Fibroblast of peridontal ligament (primary cell): ENCODE measurements at regions not wholly inside any gene's neighbourhood (a gene's known extent, or its start where the extent isn't known, plus 50 kb on each side); places are given as distances from the start of the nearest gene placed in this dataset.

Experiments
- DNase-seq: peaks from one replicate; pipeline ENCODE4 v3.0.0-alpha.2; 2010; ENCODE audit errors: extremely low read depth

DNA sequence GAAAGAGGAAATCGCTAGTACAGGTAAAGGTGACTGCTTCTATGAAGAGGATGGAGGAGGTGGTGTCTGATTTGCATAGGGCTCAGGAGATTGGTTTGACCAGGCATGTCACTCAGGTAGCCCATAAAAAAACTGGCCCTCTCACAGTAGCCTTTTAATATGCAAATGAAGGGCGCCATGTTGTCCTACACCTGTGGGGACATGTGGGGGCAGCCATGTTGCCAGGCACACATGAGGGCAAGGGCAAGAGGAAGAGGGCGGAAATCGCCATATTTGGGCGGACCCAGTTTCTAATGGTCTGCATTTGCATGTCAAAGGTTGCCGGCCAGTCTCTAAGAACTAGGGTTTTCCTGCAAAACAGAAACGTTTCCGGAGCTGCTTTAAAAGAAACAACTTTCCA lies 1330.6 kb downstream of the DSC3 start:
- no peak for DNase-seq

DNA sequence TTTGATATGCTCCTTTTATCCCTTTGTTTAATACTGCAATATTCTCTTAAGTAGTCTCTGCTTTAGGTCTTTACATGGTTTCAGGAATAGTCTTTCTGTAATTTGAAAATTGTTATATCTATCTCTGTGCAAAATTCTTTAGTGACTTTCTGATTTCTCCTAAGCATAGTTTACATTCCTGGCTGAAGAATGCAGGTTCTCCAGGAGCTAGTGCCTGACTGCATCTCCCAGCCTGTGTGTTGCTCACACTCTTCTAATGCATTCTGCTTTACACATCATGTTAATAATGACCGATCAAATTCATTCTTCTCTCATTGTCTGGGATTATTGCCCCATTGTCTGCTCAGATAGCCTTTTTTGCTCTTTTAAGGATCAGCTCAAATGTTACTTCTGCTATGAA lies 1349.2 kb downstream of the DSC3 start:
- DNase-seq = no peak

DNA sequence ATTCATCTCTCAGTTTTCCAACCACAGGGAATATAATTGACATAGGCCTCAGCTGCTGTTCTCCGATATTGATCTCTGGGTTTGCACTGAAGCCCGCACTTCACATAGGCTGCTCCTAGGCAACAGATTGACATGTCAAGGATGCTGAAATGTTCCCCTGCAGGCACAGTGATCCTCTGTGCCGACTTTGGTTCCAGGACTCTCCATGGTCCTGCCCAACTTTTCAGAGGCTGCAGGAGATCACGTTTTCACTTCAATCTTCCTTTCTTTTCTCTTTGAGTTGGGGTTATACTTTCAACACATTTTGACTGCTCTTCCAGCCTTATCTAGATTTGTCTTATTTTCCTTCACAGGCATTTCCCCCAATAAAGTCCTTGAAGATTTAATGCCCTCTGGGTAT lies 1361.0 kb downstream of the DSC3 start:
- DNase-seq = no peak

DNA sequence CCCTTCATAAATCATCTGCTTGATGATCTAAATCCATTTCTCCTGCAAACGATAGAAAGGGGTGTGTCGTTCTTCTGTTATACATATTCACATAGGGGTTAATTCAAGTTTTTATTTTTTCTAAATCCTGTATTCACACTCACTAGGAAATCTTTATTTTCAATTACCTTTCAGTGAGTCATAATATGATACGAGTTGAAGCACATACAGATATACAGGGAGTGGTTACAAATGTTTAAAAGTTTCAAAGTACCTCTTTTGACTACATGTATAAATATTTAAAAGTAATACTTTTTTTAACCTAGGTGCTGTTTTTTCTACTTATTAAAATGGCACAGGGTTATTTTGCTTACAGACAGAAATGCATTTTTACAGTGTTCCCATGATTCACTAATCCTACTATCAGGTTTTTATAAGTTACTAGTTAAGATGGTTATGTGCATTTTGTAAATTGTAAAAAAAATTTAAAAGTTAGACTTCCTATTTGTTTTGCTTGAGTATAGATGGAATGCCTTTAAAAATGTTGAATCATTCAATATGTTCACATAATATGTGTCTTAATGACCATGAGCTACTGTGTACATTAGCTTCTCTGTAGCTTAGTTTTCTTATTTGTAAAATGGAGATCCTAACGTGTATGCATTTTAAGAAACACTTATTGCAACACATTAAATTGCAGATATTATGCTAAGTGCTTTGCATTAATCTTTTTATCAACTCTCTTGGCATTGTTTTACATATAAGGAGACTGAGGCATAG lies 1378.1 kb downstream of the DSC3 start:
- no peak for DNase-seq

DNA sequence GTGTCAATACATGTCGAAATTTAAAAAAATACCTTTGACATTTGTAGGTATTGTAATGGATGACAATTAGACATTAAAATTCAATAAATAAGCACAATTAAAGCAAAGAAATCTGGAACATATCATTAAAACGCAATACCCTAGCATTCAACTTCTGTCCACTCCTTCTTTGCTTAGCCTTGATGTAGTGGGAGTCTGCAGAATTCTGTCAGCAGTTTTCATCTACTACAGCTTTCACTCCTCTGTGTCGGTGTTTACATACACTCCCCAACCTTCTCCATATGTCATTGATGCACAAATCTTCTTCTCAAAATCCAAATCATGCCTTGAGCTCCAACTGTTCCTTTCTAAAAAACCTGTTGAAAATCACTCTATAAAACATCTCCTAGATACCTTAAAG lies 1380.6 kb downstream of the DSC3 start:
- DNase-seq = no peak

DNA sequence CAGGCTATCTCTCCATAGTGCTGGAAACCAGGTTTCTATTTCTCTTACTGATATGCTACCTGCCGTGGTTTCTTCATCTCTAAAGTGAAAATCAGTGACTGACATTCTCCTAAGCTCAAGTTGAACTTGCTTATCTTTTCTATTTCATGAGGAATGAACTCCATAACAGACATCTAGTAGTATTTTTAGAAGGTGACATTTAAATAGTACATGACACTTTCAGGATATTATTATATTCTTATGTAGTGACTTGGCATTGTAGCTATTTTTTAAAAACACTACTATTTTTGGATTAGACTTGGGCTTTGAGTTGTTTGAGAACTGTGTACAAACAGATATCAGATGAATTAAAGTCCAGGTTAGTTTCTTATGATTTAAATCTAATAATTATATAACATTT lies 1381.8 kb downstream of the DSC3 start:
- DNase-seq = no peak

DNA sequence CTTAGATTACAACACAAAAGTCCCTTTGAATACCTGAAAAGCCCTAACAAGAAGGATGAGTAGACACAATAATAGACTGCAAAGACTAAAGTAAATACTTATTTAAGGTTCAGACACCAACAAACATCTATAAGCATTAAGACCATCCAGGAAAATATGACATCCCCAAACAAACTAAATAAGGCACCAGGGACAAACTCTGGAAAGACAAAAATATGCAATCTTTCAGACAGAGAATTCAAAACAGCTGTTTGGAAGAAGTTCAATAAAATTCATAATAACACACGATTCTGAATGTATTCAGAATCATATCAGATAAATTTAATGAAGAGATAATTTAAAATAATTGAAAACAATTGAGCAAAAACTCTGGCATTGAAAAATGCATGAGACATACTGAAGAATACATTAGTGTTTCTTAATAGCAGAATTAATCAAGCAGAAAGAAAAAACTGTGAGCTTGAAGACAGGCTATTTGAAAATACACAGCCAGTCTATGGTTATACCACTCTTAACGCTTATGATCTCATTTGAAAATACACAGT lies 1388.8 kb downstream of the DSC3 start:
- DNase-seq = no peak

DNA sequence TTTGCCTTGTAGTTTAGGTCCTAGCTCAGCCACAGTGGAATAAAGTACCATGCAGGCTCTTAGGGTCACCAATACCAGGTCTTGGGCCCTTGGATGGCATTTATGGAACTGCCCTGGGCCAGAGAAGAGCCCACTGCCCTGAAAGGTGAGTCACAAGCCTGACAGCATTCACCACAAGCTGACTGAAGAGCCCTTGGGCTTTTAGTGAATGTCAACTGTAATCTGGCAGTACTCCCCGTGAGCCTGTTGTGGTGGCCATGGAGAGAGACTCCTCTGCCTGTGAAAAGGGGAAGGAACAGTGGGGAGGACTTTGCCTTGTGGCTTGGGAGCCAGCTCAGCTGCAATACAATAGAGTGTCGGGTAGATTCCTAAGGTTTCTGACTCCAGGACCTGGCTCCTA lies 1389.7 kb downstream of the DSC3 start:
- no peak for DNase-seq

DNA sequence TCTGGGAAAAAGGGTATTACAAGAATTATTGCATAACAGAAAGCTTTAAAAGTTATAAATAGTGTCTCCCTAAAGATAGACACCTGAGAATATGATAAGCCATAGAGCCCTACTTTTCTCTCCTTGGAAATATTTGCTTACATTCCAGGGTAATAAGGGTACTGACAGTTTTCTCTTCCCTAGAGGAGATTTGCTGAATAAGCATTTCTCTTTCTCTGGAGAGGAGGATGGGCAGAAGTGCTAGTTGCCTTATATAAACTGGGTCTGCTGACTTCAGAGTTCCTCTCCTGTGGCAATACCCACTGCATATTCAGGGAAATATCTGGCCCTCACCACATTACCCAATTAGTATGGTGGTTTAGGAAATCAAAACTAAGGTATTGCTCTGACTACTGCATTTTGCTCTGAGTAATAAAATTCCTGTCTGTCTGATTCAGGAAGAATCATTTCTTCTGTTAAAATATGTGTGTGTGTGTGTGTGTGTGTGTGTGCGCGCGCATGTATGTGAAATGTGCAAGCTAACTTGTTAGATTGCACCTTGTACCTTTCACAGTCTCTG lies 1391.3 kb downstream of the DSC3 start:
- DNase-seq = peak; percentile 46

DNA sequence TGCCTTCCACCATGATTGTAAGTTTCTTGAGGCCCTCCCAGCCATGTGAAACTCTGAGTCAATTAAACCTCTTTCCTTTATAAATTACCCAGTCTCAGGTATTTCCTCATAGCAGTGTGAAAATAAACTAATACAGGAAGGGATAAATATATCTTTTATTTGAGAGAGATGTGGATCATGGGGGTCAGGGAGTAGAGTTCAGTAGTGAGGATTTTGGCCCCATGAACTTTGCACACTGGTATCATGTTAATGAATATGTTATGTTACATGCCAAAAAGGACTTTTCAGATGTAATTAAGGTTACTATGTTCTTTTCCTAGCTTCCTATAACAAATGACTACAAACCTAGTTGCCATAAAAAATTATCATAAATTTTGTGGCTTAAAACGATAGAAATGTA lies 1393.7 kb downstream of the DSC3 start:
- DNase-seq = no peak

DNA sequence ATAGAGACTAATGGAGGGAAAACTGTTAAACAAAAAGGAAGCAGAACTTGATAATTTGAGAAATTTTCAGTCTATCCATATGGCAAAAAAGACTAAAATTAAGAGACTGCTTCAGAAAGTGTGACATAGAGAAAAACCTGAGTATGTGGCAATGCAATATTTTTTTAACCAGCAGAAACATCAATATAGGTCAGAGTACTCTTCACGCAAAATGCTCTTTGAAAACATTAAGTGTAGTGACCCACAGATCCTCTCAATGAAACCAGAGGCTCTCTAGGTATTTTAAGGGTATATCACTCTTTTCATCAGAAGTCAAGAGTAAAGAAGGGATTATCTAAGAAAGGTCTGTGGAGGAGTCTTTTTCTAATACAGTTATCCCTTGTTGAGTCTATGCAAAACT lies 1394.8 kb downstream of the DSC3 start:
- no peak for DNase-seq

DNA sequence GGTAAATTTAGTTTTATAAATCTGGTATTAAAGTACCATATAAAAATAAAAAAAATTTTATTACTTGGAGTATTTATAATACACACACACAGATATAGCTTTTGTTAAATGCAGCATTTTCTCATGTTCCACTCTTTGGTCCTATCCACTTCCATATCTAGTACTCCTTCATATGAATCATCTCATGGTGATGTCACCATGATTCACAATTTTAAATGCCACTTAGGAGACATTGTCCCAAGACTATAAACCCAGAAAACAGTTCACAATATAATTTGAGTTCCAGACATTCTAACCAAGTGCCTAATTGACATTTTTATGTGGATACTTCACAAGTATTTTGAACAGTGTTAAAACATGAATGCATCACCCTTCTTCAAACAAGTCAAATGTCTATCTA lies 1398.3 kb downstream of the DSC3 start:
- peak; percentile 26 for DNase-seq

DNA sequence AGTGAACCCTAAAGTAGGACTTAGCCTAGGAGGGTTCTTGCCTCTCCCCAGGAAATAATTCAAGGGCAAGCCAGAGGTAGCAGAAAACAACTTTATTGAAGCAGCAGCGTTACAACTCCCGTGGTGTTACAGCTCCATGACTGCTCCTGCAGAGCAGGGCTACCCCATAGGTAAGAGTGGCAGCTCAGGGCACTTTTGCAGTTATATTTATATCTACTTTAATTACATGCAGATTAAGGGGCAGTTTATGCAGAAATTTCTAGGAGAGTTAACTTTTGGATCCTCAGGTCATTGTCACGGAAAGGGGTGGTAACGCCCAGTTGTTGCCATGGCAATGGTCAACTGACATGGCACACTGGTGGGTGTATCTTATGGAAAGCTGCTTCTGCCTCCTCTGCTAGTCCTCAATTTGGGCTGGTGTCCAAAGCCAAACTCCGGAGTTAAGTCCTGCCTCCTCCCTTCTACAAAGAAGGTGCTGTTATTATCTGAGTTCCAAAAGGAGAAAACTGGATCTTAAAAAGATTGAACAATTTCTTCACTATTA lies 1413.0 kb downstream of the DSC3 start:
- no peak for DNase-seq

DNA sequence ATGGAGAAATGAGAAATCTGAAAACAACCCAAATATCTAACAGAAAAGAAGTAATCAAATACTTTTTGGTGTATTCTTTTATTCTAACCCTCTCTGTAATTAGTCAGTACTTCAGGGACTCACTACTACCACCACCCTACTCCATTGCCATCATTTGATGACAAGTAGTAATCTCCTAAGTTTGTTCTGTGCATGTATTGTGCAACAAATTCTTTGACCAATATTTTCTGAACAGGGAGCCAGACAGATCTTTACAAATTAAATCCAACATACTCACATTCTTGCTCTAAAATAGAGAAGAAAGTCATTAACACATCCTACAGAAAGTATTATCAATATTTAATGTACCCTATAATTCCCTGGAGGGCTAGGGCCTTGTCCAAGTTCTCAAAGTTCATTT lies 1416.4 kb downstream of the DSC3 start:
- DNase-seq = no peak

DNA sequence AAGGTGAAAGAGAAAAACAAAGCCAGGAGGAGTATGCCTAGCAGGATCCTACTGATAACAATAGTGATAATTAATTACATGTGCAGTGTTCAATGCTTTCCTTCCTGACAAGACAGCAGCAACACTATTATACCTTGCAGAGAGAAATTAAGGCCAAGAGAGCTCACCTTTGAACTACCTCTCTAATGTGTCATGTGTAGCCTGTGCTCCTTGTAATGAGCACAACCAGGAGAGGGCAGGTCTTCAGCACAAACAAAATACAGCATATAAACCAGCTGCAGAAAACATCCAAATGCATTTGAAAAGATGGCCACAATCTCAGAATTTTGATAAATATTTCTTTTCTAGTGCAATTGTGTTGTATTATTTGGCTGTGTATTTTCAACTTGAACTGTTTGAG lies 1425.7 kb downstream of the DSC3 start:
- no peak for DNase-seq

DNA sequence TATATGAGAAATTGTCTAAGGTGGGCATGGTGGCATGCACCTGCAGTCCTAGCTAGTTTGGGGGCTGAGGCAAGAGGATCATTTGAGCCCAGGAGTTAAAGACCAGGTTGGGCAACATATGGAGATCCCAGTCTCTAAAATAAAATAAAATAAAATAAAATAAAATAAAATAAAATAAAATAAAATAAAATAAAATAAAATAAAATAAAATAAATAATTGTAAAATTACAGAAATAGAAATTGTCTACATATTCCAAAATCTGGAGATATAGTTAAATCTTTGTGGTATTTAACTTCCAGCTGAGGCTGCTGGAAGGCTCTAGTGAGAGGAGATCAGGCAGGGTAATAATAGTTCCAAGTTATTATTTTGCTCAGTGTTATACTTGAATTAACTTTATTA lies 1432.1 kb upstream of the CDH2 start:
- no peak for DNase-seq

DNA sequence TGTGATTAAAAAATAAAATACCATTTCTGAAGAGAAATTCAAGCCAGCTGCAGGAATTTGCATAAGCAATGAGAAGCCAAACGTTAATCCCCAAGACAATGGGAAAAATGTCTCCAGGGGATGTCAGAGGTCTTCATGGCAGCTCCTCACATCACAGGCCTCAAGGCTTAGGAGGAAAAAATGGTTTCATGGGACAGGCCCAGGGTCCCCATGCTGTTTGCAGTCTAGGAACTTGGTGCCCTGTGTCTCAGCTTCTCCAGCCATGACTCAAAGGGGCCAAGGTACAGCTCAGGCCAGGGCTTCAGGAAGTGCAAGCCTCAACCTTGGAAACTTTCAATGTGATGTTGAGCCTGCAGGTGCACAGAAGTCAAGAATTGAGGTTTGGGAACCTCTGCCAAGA lies 1428.4 kb upstream of the CDH2 start:
- DNase-seq = no peak

DNA sequence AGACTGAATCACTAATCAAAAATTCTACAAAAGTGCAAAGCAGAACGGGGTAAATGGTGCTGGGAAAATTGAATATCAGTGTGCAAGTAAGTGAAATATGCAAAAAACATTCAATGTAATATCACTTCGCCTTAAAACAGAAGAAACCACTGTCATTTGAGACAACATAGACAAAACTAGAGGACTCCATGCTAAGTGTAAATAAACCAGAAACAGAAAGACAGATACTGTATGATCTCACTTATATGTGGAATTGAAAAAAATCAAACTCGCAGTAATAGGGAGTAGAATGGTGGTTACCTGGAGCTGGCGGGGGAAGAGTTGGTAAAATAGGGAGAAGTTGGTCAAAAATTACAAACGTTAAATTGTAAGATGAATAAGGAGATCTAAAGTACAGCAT lies 1420.0 kb upstream of the CDH2 start:
- no peak for DNase-seq

DNA sequence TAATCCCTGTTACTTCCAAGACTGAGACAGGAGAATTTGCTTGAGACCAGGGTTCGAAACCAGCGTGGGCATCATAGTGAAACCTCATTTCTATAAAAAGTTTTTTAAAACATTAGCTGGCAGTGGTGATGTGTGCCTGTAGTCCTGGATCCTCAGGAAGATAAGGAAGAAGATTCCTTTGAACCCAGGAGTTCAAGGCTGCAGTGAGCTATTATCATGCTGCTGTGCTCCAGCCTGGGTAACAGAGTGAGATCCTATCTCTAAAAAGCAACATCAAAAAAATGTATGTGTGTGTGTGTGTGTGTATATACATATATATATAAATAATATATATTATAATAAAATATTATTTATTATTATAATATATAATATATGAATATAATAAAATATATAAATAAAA lies 1417.6 kb upstream of the CDH2 start:
- DNase-seq = no peak

DNA sequence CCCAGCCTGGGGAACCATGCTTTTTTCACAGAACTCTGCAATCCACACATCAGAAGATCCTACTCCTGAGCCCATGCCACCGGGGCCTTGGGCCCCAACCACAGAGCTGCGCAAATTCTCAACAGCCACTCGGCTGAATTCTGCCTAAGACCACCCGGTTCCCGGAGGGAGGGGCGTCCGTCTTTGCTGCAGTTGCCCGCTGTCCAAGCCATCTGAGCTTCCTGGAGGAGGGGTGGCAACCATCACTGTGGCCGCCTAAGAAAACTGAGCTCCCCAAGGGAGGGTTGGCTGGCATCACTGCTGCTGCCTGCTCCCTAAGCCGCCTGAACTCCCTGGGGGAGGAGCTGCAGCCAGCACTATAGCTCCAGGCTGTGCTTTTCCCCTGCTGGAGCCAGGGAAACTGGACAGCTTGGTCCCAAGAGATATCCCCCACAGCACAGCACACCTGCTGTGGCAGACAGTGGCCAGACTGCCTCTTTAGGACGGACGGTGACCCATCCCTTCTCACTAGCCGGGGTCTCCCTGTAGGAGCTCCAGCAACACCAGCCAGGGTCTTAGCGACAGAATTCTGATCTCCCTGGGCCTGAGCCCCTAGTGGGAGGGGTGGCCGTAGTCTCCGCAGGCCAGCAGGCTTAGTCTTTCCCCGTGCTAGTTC lies 1411.6 kb upstream of the CDH2 start:
- no peak for DNase-seq

DNA sequence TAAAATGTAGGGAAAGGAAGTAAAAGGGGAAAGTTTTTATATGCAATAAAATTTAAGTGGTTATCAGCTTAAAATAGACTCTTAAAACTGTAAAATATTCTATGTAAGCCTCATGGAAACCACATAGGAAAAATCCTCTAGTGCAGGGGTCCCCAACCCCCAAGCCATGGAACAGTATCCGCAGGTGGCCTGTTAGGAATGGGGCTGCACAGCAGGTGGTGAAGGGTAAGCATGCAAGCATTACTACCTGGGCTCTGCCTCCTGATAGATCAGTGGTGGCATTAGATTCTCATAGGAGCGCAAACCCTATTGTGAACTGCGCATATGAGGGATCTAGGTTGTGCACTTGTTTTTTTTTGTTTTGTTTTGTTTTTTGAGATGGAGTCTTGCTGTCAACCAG lies 1409.3 kb upstream of the CDH2 start:
- DNase-seq = no peak

DNA sequence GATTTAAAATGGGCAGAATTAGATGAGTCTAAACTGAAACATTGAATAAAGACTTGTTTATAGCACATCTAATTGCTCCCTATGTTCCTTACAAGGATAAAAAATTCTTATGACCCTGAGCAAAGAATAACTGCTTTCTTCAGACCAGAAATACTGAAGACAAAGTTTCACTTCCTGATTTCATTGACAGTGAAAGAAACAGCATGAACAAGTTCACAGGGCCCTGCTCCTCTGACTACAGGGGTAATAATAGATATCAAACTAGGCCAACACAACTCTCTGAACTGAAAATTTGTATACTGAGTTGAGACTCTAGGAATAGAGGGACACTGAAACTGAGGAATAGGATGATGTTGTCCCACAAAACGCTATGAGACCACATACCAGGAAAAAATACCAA lies 1383.3 kb upstream of the CDH2 start:
- no peak for DNase-seq

DNA sequence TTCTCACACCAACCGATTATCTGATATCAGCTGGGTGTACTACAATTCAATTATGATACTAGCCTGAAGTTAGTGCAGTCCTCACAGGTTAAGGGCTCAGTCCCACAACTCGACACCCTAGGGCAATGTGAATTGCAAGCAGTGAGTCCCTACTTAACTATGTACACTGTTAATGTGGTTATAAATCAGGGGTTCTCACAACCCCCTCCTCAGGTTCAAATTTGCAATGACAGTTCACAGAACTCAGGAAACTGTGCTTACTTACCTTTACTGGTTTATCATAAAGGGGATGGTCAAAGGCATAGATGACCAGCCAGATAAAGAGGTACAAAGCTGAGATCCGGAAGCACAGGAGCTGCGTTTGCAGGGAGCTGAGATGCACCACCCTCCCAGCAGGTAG lies 1379.1 kb upstream of the CDH2 start:
- DNase-seq = no peak
